OCI-LY3 (cell line): ENCODE measurements at regions not wholly inside any gene's neighbourhood (a gene's known extent, or its start where the extent isn't known, plus 50 kb on each side); places are given as distances from the start of the nearest gene placed in this dataset.

Source experiments
- CTCF ChIP-seq: fragments of 200-600, 300-600 bp; sonication (generic); IDR thresholded peaks from 2 replicates; pipeline ENCODE4 v1.5.1; 2014; ENCODE audit warnings: antibody characterized with exemption, low read length, low read depth
- EZH2phosphoT487 ChIP-seq: fragments of 200-600 bp; shearing (Covaris generic); IDR thresholded peaks from 2 replicates; pipeline ENCODE4 v1.6.1; 2018; ENCODE audit warnings: antibody characterized with exemption, mixed run types, low read depth

GRCh38 chr6:9527679-9528286 is 887.1 kb downstream of the TFAP2A start:
- no peak for TF ChIP-seq CTCF
- TF ChIP-seq EZH2phosphoT487: no peak
